ENCODE measurements at regions not wholly inside any gene's neighbourhood (a gene's known extent, or its start where the extent isn't known, plus 50 kb on each side); places are given as distances from the start of the nearest gene placed in this dataset.

DNA sequence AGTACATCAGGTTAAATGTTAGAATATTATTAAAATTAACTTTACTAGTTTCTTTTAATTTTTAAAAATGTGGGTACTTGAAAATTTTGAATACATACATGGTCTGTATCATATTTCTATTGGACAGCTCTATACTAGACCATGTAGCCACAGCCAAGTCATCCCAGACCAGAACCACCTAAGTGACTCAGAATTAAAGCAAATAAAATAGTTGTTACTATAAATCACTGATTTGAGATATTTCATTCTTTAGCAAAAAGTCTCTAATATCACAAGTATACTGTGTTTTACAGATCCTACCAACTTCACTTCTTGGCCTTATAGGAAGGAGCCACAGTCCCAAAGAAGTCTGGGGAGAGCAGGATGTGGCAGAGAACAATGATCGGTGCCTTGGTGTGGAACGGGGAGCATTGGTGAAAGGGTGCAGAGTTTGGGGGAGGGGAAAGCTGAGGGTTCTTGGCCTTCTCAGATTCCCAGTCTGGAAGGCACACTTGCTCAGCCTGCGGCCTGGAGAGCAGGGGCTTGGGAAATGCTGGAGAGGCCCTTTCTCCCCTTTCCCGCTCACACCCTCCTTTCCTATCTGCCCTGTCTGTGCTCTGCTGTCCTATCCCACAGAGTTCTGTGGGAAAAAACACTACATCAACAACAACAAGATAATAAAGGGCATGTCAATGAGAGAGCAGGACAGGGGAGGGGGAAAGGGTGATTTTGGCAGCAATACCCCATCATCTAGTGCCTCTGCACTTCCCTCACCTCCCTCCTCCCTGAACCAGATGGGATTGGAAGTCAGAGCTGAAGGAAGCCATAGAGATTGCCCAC is 122.1 kb downstream of the NGF start:
- H3K4me3 ChIP-seq (ENCODE audit: low read depth, low read length), result no peak overlapping the region
- TF ChIP-seq, protein P1, sequence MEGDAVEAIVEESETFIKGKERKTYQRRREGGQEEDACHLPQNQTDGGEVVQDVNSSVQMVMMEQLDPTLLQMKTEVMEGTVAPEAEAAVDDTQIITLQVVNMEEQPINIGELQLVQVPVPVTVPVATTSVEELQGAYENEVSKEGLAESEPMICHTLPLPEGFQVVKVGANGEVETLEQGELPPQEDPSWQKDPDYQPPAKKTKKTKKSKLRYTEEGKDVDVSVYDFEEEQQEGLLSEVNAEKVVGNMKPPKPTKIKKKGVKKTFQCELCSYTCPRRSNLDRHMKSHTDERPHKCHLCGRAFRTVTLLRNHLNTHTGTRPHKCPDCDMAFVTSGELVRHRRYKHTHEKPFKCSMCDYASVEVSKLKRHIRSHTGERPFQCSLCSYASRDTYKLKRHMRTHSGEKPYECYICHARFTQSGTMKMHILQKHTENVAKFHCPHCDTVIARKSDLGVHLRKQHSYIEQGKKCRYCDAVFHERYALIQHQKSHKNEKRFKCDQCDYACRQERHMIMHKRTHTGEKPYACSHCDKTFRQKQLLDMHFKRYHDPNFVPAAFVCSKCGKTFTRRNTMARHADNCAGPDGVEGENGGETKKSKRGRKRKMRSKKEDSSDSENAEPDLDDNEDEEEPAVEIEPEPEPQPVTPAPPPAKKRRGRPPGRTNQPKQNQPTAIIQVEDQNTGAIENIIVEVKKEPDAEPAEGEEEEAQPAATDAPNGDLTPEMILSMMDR (IDR thresholded peaks at IDR 0.05; ENCODE audit: low read depth, low read length), result no peak

DNA sequence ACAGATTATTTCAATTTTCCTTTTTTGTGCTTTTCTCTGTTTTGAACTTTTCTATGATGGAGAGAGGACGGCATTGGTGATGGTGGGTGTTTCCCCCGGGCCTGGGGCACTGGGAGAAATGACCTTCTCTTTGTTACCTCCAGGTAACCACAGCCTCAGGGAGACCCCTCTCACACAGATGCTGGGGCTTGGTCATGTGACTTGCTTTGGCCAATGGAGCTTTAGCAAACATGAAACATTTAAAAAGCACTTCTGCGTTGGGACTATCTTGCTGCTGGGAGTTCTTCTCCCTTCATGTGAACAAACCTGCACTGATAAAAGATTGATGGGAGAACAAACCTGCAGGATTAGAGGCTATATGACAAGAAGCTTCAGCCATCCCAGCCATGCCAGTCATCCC is 122.9 kb downstream of the NGF start:
- TF ChIP-seq, protein P1 (IDR thresholded peaks at IDR 0.05; ENCODE audit: low read depth, low read length), result no peak
- H3K4me3 ChIP-seq (ENCODE audit: low read depth, low read length), result no peak overlapping the region

DNA sequence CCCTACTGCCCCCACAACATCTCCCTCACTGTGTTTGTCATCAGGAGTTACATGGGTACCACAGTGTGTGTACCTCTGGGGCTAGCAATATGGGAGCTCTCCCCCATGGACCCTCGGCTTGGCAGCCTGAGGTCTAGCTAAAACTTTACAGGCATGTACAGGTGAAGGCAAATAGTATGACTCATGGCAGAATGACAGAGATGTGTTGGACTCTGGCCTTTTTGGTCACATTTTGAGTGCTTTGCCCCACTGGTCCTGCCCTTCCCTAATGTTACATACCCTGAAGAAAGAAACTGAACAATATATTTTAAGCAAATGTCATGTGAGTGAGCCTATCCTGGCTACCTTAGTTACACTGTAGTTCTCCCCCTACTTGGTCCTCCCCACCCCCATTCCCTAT is 124.0 kb downstream of the NGF start:
- TF ChIP-seq, protein P1 (IDR thresholded peaks at IDR 0.05; ENCODE audit: low read depth, low read length), result no peak
- H3K4me3 ChIP-seq (ENCODE audit: low read depth, low read length), result no peak overlapping the region

DNA sequence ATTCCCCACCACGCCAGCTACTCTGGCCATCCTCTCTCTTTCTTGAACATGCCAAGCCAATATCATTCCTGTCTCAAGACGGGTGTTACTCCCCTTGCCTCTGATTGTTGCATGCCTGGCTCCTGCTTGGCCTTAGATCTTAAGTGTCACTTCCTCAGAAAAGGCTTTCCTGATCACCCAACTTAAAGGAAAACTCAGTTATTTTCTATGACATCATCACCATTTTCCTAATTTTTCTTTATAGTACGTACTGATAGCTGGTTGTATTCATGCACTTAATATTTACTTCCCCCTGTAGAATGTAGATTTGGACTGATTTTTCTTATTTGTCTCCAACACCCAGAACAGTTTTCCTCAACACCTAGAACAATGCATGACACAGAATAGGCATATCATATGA is 123.8 kb upstream of the TSPAN2 start:
- no peak overlapping the region for H3K4me3 ChIP-seq (ENCODE audit: low read depth, low read length)
- TF ChIP-seq, protein P1 (IDR thresholded peaks at IDR 0.05; ENCODE audit: low read depth, low read length), result no peak

DNA sequence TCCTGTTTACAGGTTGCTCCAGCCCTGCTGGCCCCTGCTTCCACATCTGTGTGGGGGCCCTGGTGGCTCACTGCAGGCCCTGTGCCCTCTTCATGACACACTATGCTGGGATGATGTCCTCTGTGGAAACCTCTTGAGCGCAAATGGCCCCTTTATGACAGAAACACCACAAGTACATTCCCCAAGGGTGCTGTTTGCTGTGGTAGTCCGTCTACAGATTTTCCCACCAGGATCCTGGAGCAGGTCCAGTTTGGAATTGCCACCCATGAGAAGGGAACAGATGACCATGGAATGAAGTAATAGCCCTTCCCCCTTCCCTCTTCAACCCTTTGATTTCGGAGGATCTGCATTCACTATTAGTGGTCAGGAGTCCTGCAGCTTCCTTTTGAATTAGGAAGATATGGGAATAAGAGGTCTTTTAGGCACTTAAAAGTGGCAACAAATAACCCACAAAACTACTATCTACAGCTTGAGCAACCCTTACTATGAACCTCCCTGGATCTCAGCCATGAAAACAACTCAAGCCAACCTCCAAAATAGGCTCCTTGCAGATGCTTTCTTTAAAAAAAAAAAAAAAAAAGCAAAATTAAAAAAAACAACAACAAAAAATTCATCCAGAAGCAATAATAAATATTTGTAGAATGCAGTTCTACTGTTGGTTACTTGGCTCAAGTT is 121.9 kb upstream of the TSPAN2 start:
- no peak overlapping the region for H3K4me3 ChIP-seq (ENCODE audit: low read depth, low read length)
- TF ChIP-seq, protein P1 (IDR thresholded peaks at IDR 0.05; ENCODE audit: low read depth, low read length), result no peak

DNA sequence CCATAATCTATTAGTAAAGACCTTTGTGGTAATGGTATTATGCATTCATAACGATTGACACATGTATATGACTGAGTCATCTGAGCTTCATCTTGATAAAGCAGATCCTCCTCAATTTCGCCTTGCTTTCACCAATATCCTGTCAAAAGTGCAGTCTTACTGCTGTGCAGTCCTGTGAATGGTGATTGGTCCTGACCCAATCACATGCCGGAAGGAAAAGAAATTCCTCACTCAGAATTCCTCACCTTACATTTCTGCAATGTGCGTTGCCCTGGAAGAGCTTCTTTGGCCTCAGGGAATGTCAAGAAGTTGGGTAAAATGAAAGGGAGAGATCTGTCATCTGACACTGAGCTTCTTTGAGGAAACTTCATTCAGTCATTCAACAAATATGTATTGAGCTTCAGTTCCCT is 121.0 kb upstream of the TSPAN2 start:
- H3K4me3 ChIP-seq (ENCODE audit: low read depth, low read length), result no peak overlapping the region
- TF ChIP-seq, protein P1 (IDR thresholded peaks at IDR 0.05; ENCODE audit: low read depth, low read length), result no peak

DNA sequence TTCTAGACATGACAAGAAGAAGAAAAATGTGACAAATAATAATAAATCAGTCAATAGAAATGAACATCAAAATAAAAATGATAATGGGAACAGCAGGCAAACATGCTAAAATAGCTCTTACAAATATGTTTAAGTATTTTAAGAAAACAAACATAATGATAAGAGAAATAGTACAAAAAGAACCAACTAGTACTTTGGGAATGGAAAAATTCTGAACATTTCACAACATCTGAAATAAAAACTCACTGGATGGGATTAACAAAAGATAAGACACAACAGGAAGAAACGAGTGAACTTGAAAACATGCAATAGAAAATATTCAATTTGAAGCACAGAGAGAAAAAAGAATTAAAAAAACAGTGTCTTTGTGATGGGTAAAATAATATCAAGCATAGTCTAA is 115.2 kb upstream of the TSPAN2 start:
- H3K4me3 ChIP-seq (ENCODE audit: low read depth, low read length), result no peak overlapping the region
- TF ChIP-seq, protein P1 (IDR thresholded peaks at IDR 0.05; ENCODE audit: low read depth, low read length), result no peak
